CD4-positive, alpha-beta T cell treated with Interleukin-10 for 1 hour (primary cell): ENCODE measurements at regions not wholly inside any gene's neighbourhood (a gene's known extent, or its start where the extent isn't known, plus 50 kb on each side); places are given as distances from the start of the nearest gene placed in this dataset.
"Not testable (repeated sequence)": the region's sequence is repeated elsewhere in the genome, so short reads cannot be mapped to it uniquely, and the experiment has no call there.

Experiments used
- DNase-seq: peaks from one replicate; pipeline ENCODE4 v3.0.0-alpha.2; 2020

GRCh38 chr14:42545636-42546035 is 939.0 kb downstream of the LRFN5 start:
- no peak for DNase-seq

- no peak for DNase-seq
Measured at GRCh38 chr14:42541535-42542001, 934.9 kb downstream of the LRFN5 start.

- no peak for DNase-seq
Measured at GRCh38 chr14:42535397-42535796, 928.7 kb downstream of the LRFN5 start.

- DNase-seq = no peak
Measured at GRCh38 chr14:42533476-42533875, 926.8 kb downstream of the LRFN5 start.

GRCh38 chr14:42532194-42532593 is 925.5 kb downstream of the LRFN5 start:
- no peak for DNase-seq

GRCh38 chr14:42527141-42527540 is 920.5 kb downstream of the LRFN5 start:
- no peak for DNase-seq

GRCh38 chr14:42523666-42524065 is 917.0 kb downstream of the LRFN5 start:
- no peak for DNase-seq

GRCh38 chr14:42517806-42518500 is 911.3 kb downstream of the LRFN5 start:
- no peak for DNase-seq

- no peak for DNase-seq
Measured at GRCh38 chr14:42513837-42514236, 907.2 kb downstream of the LRFN5 start.

GRCh38 chr14:42510071-42510470 is 903.4 kb downstream of the LRFN5 start:
- DNase-seq = no peak

- no peak for DNase-seq
Measured at GRCh38 chr14:42508209-42508946, 901.7 kb downstream of the LRFN5 start.

GRCh38 chr14:42504433-42504832 is 897.8 kb downstream of the LRFN5 start:
- no peak for DNase-seq

GRCh38 chr14:42499137-42499536 is 892.5 kb downstream of the LRFN5 start:
- DNase-seq = no peak

GRCh38 chr14:42490536-42490935 is 883.9 kb downstream of the LRFN5 start:
- DNase-seq = no peak

- DNase-seq = no peak
Measured at GRCh38 chr14:42488965-42489364, 882.3 kb downstream of the LRFN5 start.

- not testable (repeated sequence) for DNase-seq
Measured at GRCh38 chr14:42482345-42482971, 875.8 kb downstream of the LRFN5 start.

GRCh38 chr14:42481714-42482113 is 875.0 kb downstream of the LRFN5 start:
- DNase-seq = not testable (repeated sequence)

GRCh38 chr14:42480255-42480654 is 873.6 kb downstream of the LRFN5 start:
- DNase-seq = no peak

- no peak for DNase-seq
Measured at GRCh38 chr14:42475289-42475688, 868.6 kb downstream of the LRFN5 start.

- no peak for DNase-seq
Measured at GRCh38 chr14:42470427-42470719, 863.7 kb downstream of the LRFN5 start.

- DNase-seq = no peak
Measured at GRCh38 chr14:42469637-42470426, 863.2 kb downstream of the LRFN5 start.

GRCh38 chr14:42460673-42461072 is 854.0 kb downstream of the LRFN5 start:
- no peak for DNase-seq

GRCh38 chr14:42459171-42459685 is 852.6 kb downstream of the LRFN5 start:
- no peak for DNase-seq
